IMR-90 (cell line): ENCODE measurements at regions not wholly inside any gene's neighbourhood (a gene's known extent, or its start where the extent isn't known, plus 50 kb on each side); places are given as distances from the start of the nearest gene placed in this dataset.

Experiments used
- ATAC-seq: fragments of 200-7000 bp; cut with Tn5 transposase; 2 replicates; pipeline ENCODE4 v1.9.1; 2020; ENCODE audit warnings: low read depth, mild to moderate bottlenecking, moderate library complexity
- BruUV-seq: library from RNA; stranded (reverse); fragments of 400-500 nt; replicated peaks from 2 replicates; lab custom pipeline; 2021; lab: Mats Ljungman, UMichigan
- CTCF ChIA-PET: fragments of 300-600 bp; formaldehyde crosslinking; extraction: SDS; loops from one replicate; lab custom pipeline; 2021; ENCODE audit warnings: antibody characterized with exemption; lab: Yijun Ruan, JAX
- POLR2A ChIA-PET: fragments of 300-600 bp; sonication (Branson Sonifier 250); formaldehyde crosslinking; loops from one replicate; lab custom pipeline; 2022; ENCODE audit warnings: antibody characterized with exemption; ENCODE audit not compliant: unreplicated experiment; lab: Charles Lee
- DNase-seq: peaks from one replicate; pipeline ENCODE4 v3.0.0; 2013
- H2AFZ ChIP-seq: replicated peaks from 2 replicates; pipeline ENCODE3; 2013; ENCODE audit warnings: low read length, mild to moderate bottlenecking; ENCODE audit not compliant: poor library complexity
- H2AK5ac ChIP-seq: 2 replicates; pipeline ENCODE4 v1.6.1; 2013; ENCODE audit warnings: low read depth, low read length, inconsistent platforms
- H2AK9ac ChIP-seq: replicated peaks from 2 replicates; pipeline ENCODE3; 2013; ENCODE audit warnings: mild to moderate bottlenecking, low read depth, low read length, moderate library complexity; ENCODE audit not compliant: poor library complexity
- H2BK120ac ChIP-seq: 2 replicates; pipeline ENCODE4 v1.6.1; 2013; ENCODE audit warnings: low read depth, low read length, inconsistent platforms
- H2BK15ac ChIP-seq: 3 replicates; pipeline ENCODE4 v1.6.1; 2013; ENCODE audit warnings: low read depth, low read length, inconsistent platforms
- H2BK20ac ChIP-seq: 2 replicates; pipeline ENCODE4 v1.6.1; 2013; ENCODE audit warnings: low read depth, mild to moderate bottlenecking, inconsistent platforms, low read length, moderate library complexity
- H2BK5ac ChIP-seq: 2 replicates; pipeline ENCODE4 v1.6.1; 2013; ENCODE audit warnings: mild to moderate bottlenecking, low read depth, low read length, inconsistent platforms; ENCODE audit not compliant: poor library complexity, severe bottlenecking
- H3K14ac ChIP-seq: replicated peaks from 2 replicates; pipeline ENCODE4 v1.6.1; 2013; ENCODE audit warnings: low read depth, low read length, inconsistent platforms
- H3K18ac ChIP-seq: 2 replicates; pipeline ENCODE4 v1.6.1; 2013; ENCODE audit warnings: low read depth, low read length, control low read depth
- H3K23ac ChIP-seq: 2 replicates; pipeline ENCODE4 v1.6.1; 2013; ENCODE audit warnings: low read depth, low read length, inconsistent platforms
- H3K27ac ChIP-seq: 2 replicates; pipeline ENCODE4 v1.5.1; 2013; ENCODE audit warnings: mild to moderate bottlenecking, control low read depth, low read length; ENCODE audit not compliant: insufficient read depth
- H3K27me3 ChIP-seq: 2 replicates; pipeline ENCODE4 v1.6.1; 2013; ENCODE audit warnings: low read length; ENCODE audit not compliant: control insufficient read depth, insufficient read depth
- H3K36me3 ChIP-seq: 2 replicates; pipeline ENCODE4 v1.6.1; 2013; ENCODE audit warnings: low read length, mixed read lengths; ENCODE audit not compliant: control insufficient read depth, insufficient read depth
- H3K4ac ChIP-seq: 2 replicates; pipeline ENCODE4 v1.6.1; 2013; ENCODE audit warnings: low read depth, low read length, inconsistent platforms
- H3K4me1 ChIP-seq: 2 replicates; pipeline ENCODE4 v1.6.1; 2013; ENCODE audit warnings: low read length, mixed read lengths; ENCODE audit not compliant: control insufficient read depth, insufficient read depth
- H3K4me2 ChIP-seq: 2 replicates; pipeline ENCODE4 v1.6.1; 2013; ENCODE audit warnings: low read depth, mild to moderate bottlenecking, control low read depth, low read length, moderate library complexity
- H3K4me3 ChIP-seq: 2 replicates; pipeline ENCODE4 v1.5.1; 2013; ENCODE audit warnings: low read depth, mild to moderate bottlenecking, control low read depth, low read length, moderate library complexity; ENCODE audit not compliant: insufficient read depth
- H3K56ac ChIP-seq: 2 replicates; pipeline ENCODE4 v1.6.1; 2013; ENCODE audit warnings: low read length, inconsistent platforms; ENCODE audit not compliant: insufficient read depth; ENCODE audit errors: extremely low read depth
- H3K79me1 ChIP-seq, 2 experiments: 2 replicates each; pipeline ENCODE4 v1.6.1; 2013; ENCODE audit warnings: low read length in 2 of 2, inconsistent platforms in 1 of 2, low read depth in 1 of 2
- H3K9ac ChIP-seq: 2 replicates; pipeline ENCODE4 v1.6.1; 2013; ENCODE audit warnings: low read depth, low read length, control low read depth
- H3K9me1 ChIP-seq: 2 replicates; pipeline ENCODE4 v1.6.1; 2013; ENCODE audit warnings: low read length, inconsistent platforms; ENCODE audit not compliant: insufficient read depth
- H3K9me3 ChIP-seq: 2 replicates; pipeline ENCODE4 v1.6.1; 2013; ENCODE audit warnings: low read length; ENCODE audit not compliant: control insufficient read depth, insufficient read depth
- H4K20me1 ChIP-seq: 2 replicates; pipeline ENCODE4 v1.6.1; 2013; ENCODE audit warnings: low read length, inconsistent platforms; ENCODE audit not compliant: insufficient read depth
- H4K5ac ChIP-seq: 2 replicates; pipeline ENCODE4 v1.6.1; 2013; ENCODE audit warnings: mild to moderate bottlenecking, low read depth, low read length, control low read depth
- H4K8ac ChIP-seq, 2 experiments: 2 replicates each; pipeline ENCODE4 v1.6.1; 2013; ENCODE audit warnings: low read depth in 2 of 2, low read length in 2 of 2, control low read depth in 1 of 2, inconsistent platforms in 1 of 2
- H4K91ac ChIP-seq: 2 replicates; pipeline ENCODE4 v1.6.1; 2013; ENCODE audit warnings: low read depth, low read length, inconsistent platforms; ENCODE audit not compliant: insufficient read depth
- ELK1 ChIP-seq: fragments of 150-350 bp; IDR thresholded peaks from 2 replicates; pipeline ENCODE4 v1.6.1; 2016; ENCODE audit warnings: low read depth, mild to moderate bottlenecking, low read length, moderate library complexity, borderline replicate concordance
- MXI1 ChIP-seq: IDR thresholded peaks from 2 replicates; pipeline ENCODE4 v1.6.1; 2012; ENCODE audit warnings: low read depth, mild to moderate bottlenecking, low read length, moderate library complexity, borderline replicate concordance
- POLR2A ChIP-seq: IDR thresholded peaks from 2 replicates; pipeline ENCODE4 v1.6.1; 2012; ENCODE audit warnings: mild to moderate bottlenecking, low read depth, low read length
- RAD21 ChIP-seq: IDR thresholded peaks from 2 replicates; pipeline ENCODE4 v1.6.1; 2012; ENCODE audit warnings: low read length, improper control_type of control experiment
- SMC3 ChIP-seq: fragments of 150-350 bp; IDR thresholded peaks from 2 replicates; pipeline ENCODE4 v1.6.1; 2016; ENCODE audit warnings: low read depth, mild to moderate bottlenecking, antibody characterized with exemption, low read length, moderate library complexity
- WGBS, 2 experiments: methylation state at CpG; one replicate each; pipeline versions ENCODE4 v1.1.5 to v1.1.7; 2013; ENCODE audit warnings: missing lambda C conversion rate in 2 of 2; ENCODE audit not compliant: insufficient read length in 1 of 2; ENCODE audit errors: extremely low coverage in 2 of 2; 5-methylcytosine and 5-hydroxymethylcytosine counted together
- dilution Hi-C: fragments of 300-500 bp; cut with HindIII; formaldehyde crosslinking; loops from one replicate; pipeline ENCODE4 v1.14.3; 2018; ENCODE audit warnings: low sequenced_read_pairs; ENCODE audit not compliant: unreplicated experiment
- in situ Hi-C: fragments of 300-500 bp; cut with MboI; formaldehyde crosslinking; loops from 3 replicates; pipeline ENCODE4 v1.14.3; 2019; ENCODE audit warnings: low sequenced_read_pairs, inconsistent platforms, mixed read lengths
- intact Hi-C: fragments of 100-400 bp; cut with micrococcal nuclease; formaldehyde crosslinking; loops from 2 replicates; pipeline ENCODE4 v1.10.0; 2022
- TF ChIP-seq, protein P1 (sequence below): fragments of 150-350 bp; IDR thresholded peaks from 2 replicates; pipeline ENCODE4 v1.6.1; 2017; ENCODE audit warnings: mild to moderate bottlenecking, antibody characterized with exemption, low read length, low read depth

- Histone ChIP-seq H4K5ac (no peak overlapping the region), H3K9ac (no peak overlapping the region), H3K4me3 (no peak overlapping the region), H3K27ac (no peak overlapping the region), H3K4me2 (no peak overlapping the region), H2BK20ac (no peak overlapping the region), H2BK5ac (no peak overlapping the region), H3K79me1 (no peaks in the 10 kb centered on the region), H3K18ac (no peak overlapping the region), H3K27me3 (no peaks in the 10 kb centered on the region), H3K23ac (no peak overlapping the region), H3K56ac (no peak overlapping the region), H3K4me1 (no peaks in the 10 kb centered on the region), H3K4ac (no peak overlapping the region), H2BK120ac (no peak overlapping the region), H2AK9ac (no peak overlapping the region), H2BK15ac (no peak overlapping the region), H4K91ac (no peak overlapping the region), H2AFZ (no peak overlapping the region), H4K8ac (no peak overlapping the region), H3K36me3 (no peaks in the 10 kb centered on the region), H4K20me1 (no peaks in the 10 kb centered on the region), H3K9me1 (no peaks in the 10 kb centered on the region), H3K9me3 (no peaks in the 10 kb centered on the region), H3K14ac (no peak overlapping the region), H2AK5ac (no peak overlapping the region)
- ChIA-PET CTCF (no interaction called here), POLR2A (no interaction called here)
- in situ Hi-C loops (no loop called here), dilution Hi-C loops (no loop called here), intact Hi-C loops (no loop called here)
- no peak for ATAC-seq
- DNase-seq: no peak
- BruUV-seq: no TSS peak
- no CpG with 5 or more reads among the region's 2 CpGs for WGBS, 2 experiments
- no peak for TF ChIP-seq RAD21
- TF ChIP-seq ELK1: no peak
- TF ChIP-seq, protein P1, sequence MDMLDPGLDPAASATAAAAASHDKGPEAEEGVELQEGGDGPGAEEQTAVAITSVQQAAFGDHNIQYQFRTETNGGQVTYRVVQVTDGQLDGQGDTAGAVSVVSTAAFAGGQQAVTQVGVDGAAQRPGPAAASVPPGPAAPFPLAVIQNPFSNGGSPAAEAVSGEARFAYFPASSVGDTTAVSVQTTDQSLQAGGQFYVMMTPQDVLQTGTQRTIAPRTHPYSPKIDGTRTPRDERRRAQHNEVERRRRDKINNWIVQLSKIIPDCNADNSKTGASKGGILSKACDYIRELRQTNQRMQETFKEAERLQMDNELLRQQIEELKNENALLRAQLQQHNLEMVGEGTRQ: no peak
- no peak for TF ChIP-seq MXI1
- no peak for TF ChIP-seq POLR2A
- TF ChIP-seq SMC3: no peak
These were observed 344.6 kb upstream of the MARCKS start for GRCh38 chr6:113512576-113512975.
